CD8-positive, alpha-beta memory T cell (primary cell): ENCODE measurements at regions not wholly inside any gene's neighbourhood (a gene's known extent, or its start where the extent isn't known, plus 50 kb on each side); places are given as distances from the start of the nearest gene placed in this dataset.

Experiments used
- CTCF ChIA-PET: fragments of 350-600 bp; sonication (Branson Sonifier 250); formaldehyde crosslinking; loops from one replicate; lab custom pipeline; 2021; ENCODE audit warnings: antibody characterized with exemption; lab: Charles Lee
- POLR2A ChIA-PET: fragments of 350-600 bp; sonication (Branson Sonifier 250); formaldehyde crosslinking; loops from one replicate; lab custom pipeline; 2021; ENCODE audit warnings: antibody characterized with exemption; lab: Charles Lee
- DNase-seq, 5 donors: peaks; one replicate each; pipeline versions ENCODE4 v3.0.0 to v3.0.0-alpha.2; 2020 to 2022; ENCODE audit warnings: mixed read lengths in 1 of 5
- H3K27ac ChIP-seq: one replicate; pipeline ENCODE4 v1.7.0; 2013; ENCODE audit warnings: low read depth, mild to moderate bottlenecking, low read length, moderate library complexity
- H3K27me3 ChIP-seq: 2 replicates; pipeline ENCODE4 v1.7.0; 2013; ENCODE audit warnings: low read length, mild to moderate bottlenecking; ENCODE audit not compliant: insufficient read depth, poor library complexity, severe bottlenecking
- H3K36me3 ChIP-seq: 2 replicates; pipeline ENCODE4 v1.7.0; 2013; ENCODE audit warnings: mild to moderate bottlenecking, low read length, moderate library complexity; ENCODE audit not compliant: insufficient read depth
- H3K4me1 ChIP-seq: 2 replicates; pipeline ENCODE4 v1.7.0; 2013; ENCODE audit warnings: mild to moderate bottlenecking, low read length, moderate library complexity; ENCODE audit not compliant: insufficient read depth
- H3K4me3 ChIP-seq: 2 replicates; pipeline ENCODE4 v1.7.0; 2013; ENCODE audit warnings: mild to moderate bottlenecking, low read length
- H3K9me3 ChIP-seq: 2 replicates; pipeline ENCODE4 v1.7.0; 2013; ENCODE audit warnings: mild to moderate bottlenecking, low read length
- H3K27ac Mint-ChIP-seq, 8 donors: one replicate each; pipeline ENCODE4 v1.8.0; 2020 to 2021; ENCODE audit warnings: mixed read lengths in 8 of 8, mild to moderate bottlenecking in 6 of 8, inconsistent platforms in 3 of 8, moderate library complexity in 3 of 8
- H3K27me3 Mint-ChIP-seq, 2 donors: one replicate each; pipeline ENCODE4 v1.8.0; 2020 to 2021; ENCODE audit warnings: mixed read lengths in 2 of 2, mild to moderate bottlenecking in 1 of 2, moderate library complexity in 1 of 2
- H3K36me3 Mint-ChIP-seq, 3 donors: one replicate each; pipeline ENCODE4 v1.8.0; 2020 to 2021; ENCODE audit warnings: mixed read lengths in 3 of 3, inconsistent platforms in 1 of 3, mild to moderate bottlenecking in 1 of 3
- H3K4me1 Mint-ChIP-seq, 3 donors: one replicate each; pipeline ENCODE4 v1.8.0; 2020 to 2021; ENCODE audit warnings: mixed read lengths in 3 of 3, inconsistent platforms in 1 of 3, mild to moderate bottlenecking in 1 of 3
- H3K4me3 Mint-ChIP-seq, 7 donors: one replicate each; pipeline ENCODE4 v1.8.0; 2020 to 2021; ENCODE audit warnings: mixed read lengths in 7 of 7, mild to moderate bottlenecking in 6 of 7, moderate library complexity in 4 of 7, inconsistent platforms in 2 of 7
- H3K9me3 Mint-ChIP-seq, 5 donors: one replicate each; pipeline ENCODE4 v1.8.0; 2020 to 2022; ENCODE audit warnings: mixed read lengths in 5 of 5, mild to moderate bottlenecking in 3 of 5, moderate library complexity in 2 of 5, inconsistent platforms in 1 of 5

DNA sequence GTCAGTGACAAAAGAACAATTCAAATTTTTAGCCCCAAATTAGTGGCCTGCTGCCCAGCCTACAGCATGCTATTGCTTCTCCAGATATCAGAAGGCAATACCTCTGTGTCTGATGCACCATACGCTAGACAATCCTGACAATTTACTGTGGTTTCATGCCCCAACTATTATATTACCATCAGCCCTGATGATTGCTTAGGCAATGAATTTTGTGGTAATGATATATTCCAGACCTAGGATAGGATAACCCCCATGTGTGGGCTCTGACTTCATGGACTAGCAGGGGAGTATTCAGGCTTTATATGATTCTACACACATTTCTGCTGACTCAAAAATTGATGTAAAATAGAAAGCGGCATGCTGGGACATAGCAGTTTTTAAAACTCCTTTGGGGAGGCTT is 168.7 kb upstream of the FST start:
- Mint-ChIP-seq H3K4me1 (no peaks in the 10 kb centered on the region), H3K4me3 (no peak overlapping the region), H3K9me3 (peaks cover 7 to 19% (median 9%) of the 10 kb centered on the region in 5 donors), H3K36me3 (no peaks in the 10 kb centered on the region), H3K27me3 (peaks cover 0 to 2% of the 10 kb centered on the region in 2 donors), H3K27ac (no peak overlapping the region)
- no peak overlapping the region for H3K27ac ChIP-seq
- ChIA-PET POLR2A (no interaction called here), CTCF (no interaction called here)
- H3K27me3 ChIP-seq = no peaks in the 10 kb centered on the region
- no peaks in the 10 kb centered on the region for H3K4me1 ChIP-seq
- H3K36me3 ChIP-seq = no peaks in the 10 kb centered on the region
- no peak overlapping the region for H3K4me3 ChIP-seq
- H3K9me3 ChIP-seq = no peaks in the 10 kb centered on the region
- DNase-seq = no peak

DNA sequence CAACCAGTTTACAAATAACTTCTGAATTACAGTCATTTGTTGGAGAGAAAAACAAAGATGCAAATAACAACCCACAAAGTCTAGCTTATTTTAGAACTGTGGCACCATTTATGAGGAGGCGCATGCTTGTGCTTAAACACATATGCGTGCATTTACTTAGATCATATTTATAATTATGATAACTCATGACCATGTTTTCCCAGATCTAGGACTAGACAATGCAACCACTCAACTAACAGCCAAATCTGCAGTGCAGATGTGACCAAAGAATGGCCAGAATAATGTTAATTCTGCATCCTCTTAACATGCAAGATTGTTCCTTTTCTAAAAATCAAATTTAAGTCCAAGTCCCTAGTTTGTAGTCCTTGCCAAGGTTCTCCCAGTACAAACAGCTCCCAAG is 167.3 kb upstream of the FST start:
- no peak overlapping the region for H3K4me3 ChIP-seq
- H3K27me3 ChIP-seq = no peaks in the 10 kb centered on the region
- no peak overlapping the region for H3K27ac ChIP-seq
- Mint-ChIP-seq H3K4me1 (no peaks in the 10 kb centered on the region), H3K27ac (no peak overlapping the region), H3K4me3 (no peak overlapping the region), H3K9me3 (peaks cover 6 to 15% (median 8%) of the 10 kb centered on the region in 5 donors), H3K36me3 (no peaks in the 10 kb centered on the region), H3K27me3 (peaks cover 0 to 2% of the 10 kb centered on the region in 2 donors)
- no peak for DNase-seq
- H3K4me1 ChIP-seq = no peaks in the 10 kb centered on the region
- POLR2A ChIA-PET = no interaction called here
- no peaks in the 10 kb centered on the region for H3K36me3 ChIP-seq
- CTCF ChIA-PET = no interaction called here
- H3K9me3 ChIP-seq = no peaks in the 10 kb centered on the region

DNA sequence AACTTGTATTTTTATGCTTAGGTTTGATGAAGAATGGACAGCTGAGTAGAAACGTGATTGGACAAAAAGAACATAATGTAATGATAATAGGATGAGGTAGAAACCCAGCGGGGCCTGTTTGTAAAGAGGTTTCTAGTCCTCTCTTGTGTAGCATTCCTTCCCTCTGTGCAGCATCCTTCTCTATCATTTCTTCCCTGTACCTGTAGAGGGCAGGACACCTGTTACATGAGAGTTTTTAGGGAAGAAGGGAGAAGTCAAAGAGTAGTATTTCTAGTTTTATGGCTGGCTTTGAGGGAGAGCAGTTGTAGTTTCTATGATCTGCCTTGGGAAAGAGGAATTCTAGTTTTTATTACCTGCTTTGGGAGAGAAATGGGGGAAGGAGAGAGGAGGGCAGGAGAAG is 162.1 kb upstream of the FST start:
- Histone ChIP-seq H3K27ac (no peak overlapping the region), H3K36me3 (no peaks in the 10 kb centered on the region), H3K4me1 (no peaks in the 10 kb centered on the region), H3K27me3 (no peaks in the 10 kb centered on the region), H3K9me3 (no peaks in the 10 kb centered on the region), H3K4me3 (no peak overlapping the region)
- no peak for DNase-seq
- H3K36me3 Mint-ChIP-seq = no peaks in the 10 kb centered on the region
- no peak overlapping the region for H3K4me3 Mint-ChIP-seq
- ChIA-PET POLR2A (no interaction called here), CTCF (no interaction called here)
- no peaks in the 10 kb centered on the region for H3K4me1 Mint-ChIP-seq
- H3K9me3 Mint-ChIP-seq = peaks cover 0 to 10% (median 8%) of the 10 kb centered on the region in 5 donors
- H3K27me3 Mint-ChIP-seq = no peaks in the 10 kb centered on the region
- H3K27ac Mint-ChIP-seq = no peak overlapping the region

DNA sequence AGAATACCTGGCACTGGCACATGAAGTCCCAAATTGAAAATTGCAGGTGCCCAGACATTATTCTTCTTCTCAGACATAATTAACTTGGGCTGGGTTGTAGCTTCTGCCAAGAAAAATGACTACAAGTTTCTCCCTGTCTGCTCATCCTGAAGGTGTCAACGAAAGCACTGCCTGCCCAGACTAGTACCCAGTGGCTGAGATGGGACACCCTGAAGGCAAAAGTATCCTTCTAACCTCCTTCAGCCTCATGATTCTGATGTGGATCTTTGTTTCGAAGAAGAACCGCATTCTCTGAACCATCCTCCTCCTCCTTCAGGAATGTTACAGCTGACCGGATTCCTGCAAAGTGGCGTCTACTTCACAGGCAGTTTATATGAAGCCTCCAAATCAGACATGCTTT is 161.1 kb upstream of the FST start:
- Mint-ChIP-seq H3K4me3 (no peak overlapping the region), H3K36me3 (no peaks in the 10 kb centered on the region), H3K27ac (no peak overlapping the region), H3K4me1 (no peaks in the 10 kb centered on the region), H3K9me3 (peaks cover 0 to 10% (median 8%) of the 10 kb centered on the region in 5 donors), H3K27me3 (no peaks in the 10 kb centered on the region)
- Histone ChIP-seq H3K36me3 (no peaks in the 10 kb centered on the region), H3K9me3 (no peaks in the 10 kb centered on the region), H3K27ac (no peak overlapping the region), H3K4me1 (no peaks in the 10 kb centered on the region), H3K27me3 (no peaks in the 10 kb centered on the region), H3K4me3 (no peak overlapping the region)
- CTCF ChIA-PET = no interaction called here
- POLR2A ChIA-PET = no interaction called here
- DNase-seq = no peak

DNA sequence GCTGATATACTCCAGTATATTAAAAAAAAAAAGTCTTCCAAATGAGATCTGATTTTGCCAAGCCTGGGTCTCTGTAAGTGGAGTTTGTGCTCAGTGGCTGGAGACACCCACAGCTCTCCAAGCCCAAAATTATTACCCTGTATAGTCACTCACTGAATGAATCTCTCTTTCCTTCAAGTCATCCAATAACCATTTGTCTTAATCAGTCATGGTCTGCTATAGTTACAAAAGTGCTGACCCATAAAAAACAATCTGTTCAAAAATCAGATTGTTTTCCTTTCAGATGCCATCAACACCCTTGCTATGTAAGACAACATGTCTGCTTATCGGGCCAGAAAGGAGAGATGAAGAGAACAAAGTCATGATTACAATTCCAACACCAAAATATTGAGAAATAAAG is 159.4 kb upstream of the FST start:
- Histone ChIP-seq H3K9me3 (no peaks in the 10 kb centered on the region), H3K36me3 (no peaks in the 10 kb centered on the region), H3K27me3 (no peaks in the 10 kb centered on the region), H3K4me3 (no peak overlapping the region), H3K27ac (no peak overlapping the region), H3K4me1 (no peaks in the 10 kb centered on the region)
- Mint-ChIP-seq H3K9me3 (no peaks in the 10 kb centered on the region), H3K27ac (no peak overlapping the region), H3K4me1 (no peaks in the 10 kb centered on the region), H3K27me3 (no peaks in the 10 kb centered on the region), H3K4me3 (no peak overlapping the region), H3K36me3 (no peaks in the 10 kb centered on the region)
- POLR2A ChIA-PET = no interaction called here
- CTCF ChIA-PET = no interaction called here
- DNase-seq = no peak

DNA sequence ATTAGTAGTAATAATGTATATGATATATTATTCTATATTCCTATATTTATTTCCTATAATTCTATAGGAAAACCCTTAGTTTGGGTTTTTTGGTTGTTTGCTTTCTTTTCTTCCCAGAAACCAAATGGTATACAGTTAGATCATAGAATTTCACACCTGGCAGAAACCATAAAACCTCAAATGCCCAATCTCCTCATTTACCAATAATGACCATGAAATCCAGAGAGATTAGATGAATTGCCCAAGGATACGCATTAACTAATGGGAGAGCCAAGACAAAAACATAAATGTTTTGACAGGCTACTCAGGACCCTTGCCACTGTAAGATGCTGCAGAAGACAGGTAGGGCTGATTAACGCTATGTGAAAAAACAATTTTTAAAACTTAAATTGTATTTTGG is 158.7 kb upstream of the FST start:
- no peaks in the 10 kb centered on the region for H3K4me1 ChIP-seq
- Mint-ChIP-seq H3K4me3 (no peak overlapping the region), H3K36me3 (no peaks in the 10 kb centered on the region), H3K27me3 (no peaks in the 10 kb centered on the region), H3K9me3 (no peaks in the 10 kb centered on the region), H3K27ac (no peak overlapping the region), H3K4me1 (no peaks in the 10 kb centered on the region)
- H3K36me3 ChIP-seq = no peaks in the 10 kb centered on the region
- no peak for DNase-seq
- H3K9me3 ChIP-seq = no peaks in the 10 kb centered on the region
- no peaks in the 10 kb centered on the region for H3K27me3 ChIP-seq
- ChIA-PET POLR2A (no interaction called here), CTCF (no interaction called here)
- no peak overlapping the region for H3K27ac ChIP-seq
- H3K4me3 ChIP-seq = no peak overlapping the region

DNA sequence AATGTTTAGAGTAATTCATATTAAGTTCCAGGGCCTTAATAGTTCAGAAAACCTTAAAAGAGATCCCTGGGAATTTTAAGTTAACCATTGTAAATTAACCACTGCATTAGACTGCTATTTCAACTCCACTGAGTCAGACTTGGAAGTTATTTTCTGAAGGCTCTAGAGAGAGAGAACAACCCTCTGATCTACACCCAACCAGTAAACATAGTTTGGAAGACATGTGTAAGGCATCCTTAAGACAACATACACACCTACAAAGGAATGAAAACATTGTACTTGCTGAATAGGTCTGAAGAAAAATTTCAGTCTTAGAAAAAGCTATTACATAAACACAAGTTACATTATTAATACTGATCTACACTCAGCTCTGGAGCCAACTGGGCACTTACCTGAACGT is 158.2 kb upstream of the FST start:
- no peaks in the 10 kb centered on the region for H3K27me3 Mint-ChIP-seq
- no peaks in the 10 kb centered on the region for H3K4me1 Mint-ChIP-seq
- H3K4me3 Mint-ChIP-seq = no peak overlapping the region
- no peak overlapping the region for H3K27ac ChIP-seq
- no peaks in the 10 kb centered on the region for H3K27me3 ChIP-seq
- H3K4me1 ChIP-seq = no peaks in the 10 kb centered on the region
- no peaks in the 10 kb centered on the region for H3K9me3 ChIP-seq
- H3K9me3 Mint-ChIP-seq = no peaks in the 10 kb centered on the region
- CTCF ChIA-PET = no interaction called here
- no peak for DNase-seq
- no peaks in the 10 kb centered on the region for H3K36me3 Mint-ChIP-seq
- POLR2A ChIA-PET = no interaction called here
- H3K4me3 ChIP-seq = no peak overlapping the region
- H3K36me3 ChIP-seq = no peaks in the 10 kb centered on the region
- peak overlapping the region in 1 of 8 donors; percentile 5 for H3K27ac Mint-ChIP-seq

DNA sequence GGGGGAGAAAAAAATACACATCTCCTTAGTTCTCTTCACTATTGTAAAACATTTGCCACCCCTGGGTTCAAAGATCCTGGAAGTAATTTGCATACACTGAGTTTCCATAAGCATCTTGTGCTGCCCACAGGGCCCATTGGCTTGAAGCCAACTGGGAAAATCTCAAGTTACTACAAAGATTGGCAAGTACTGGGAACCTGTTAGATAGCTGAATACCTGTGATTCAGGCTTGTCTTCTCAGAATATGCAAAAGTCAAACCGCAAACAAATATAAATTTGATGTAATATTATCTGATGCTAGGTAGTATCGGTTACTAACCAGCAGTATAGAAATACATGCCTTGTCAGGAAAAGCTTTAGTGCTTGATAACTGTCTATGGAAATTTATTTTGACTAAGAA is 156.9 kb upstream of the FST start:
- H3K4me1 ChIP-seq = no peaks in the 10 kb centered on the region
- no peaks in the 10 kb centered on the region for H3K9me3 ChIP-seq
- H3K27me3 ChIP-seq = no peaks in the 10 kb centered on the region
- Mint-ChIP-seq H3K36me3 (no peaks in the 10 kb centered on the region), H3K4me1 (no peaks in the 10 kb centered on the region), H3K27ac (no peak overlapping the region), H3K27me3 (no peaks in the 10 kb centered on the region), H3K4me3 (no peak overlapping the region), H3K9me3 (no peaks in the 10 kb centered on the region)
- H3K36me3 ChIP-seq = no peaks in the 10 kb centered on the region
- CTCF ChIA-PET = no interaction called here
- POLR2A ChIA-PET = no interaction called here
- DNase-seq = no peak
- no peak overlapping the region for H3K4me3 ChIP-seq
- H3K27ac ChIP-seq = no peak overlapping the region
